Activated naive CD8-positive, alpha-beta T cell (primary cell): ENCODE measurements at regions not wholly inside any gene's neighbourhood (a gene's known extent, or its start where the extent isn't known, plus 50 kb on each side); places are given as distances from the start of the nearest gene placed in this dataset.

Experiments
- H3K27ac Mint-ChIP-seq: one replicate; pipeline ENCODE4 v1.8.0; 2021; ENCODE audit warnings: mixed read lengths
- H3K27me3 Mint-ChIP-seq: one replicate; pipeline ENCODE4 v1.8.0; 2021; ENCODE audit warnings: mixed read lengths
- H3K36me3 Mint-ChIP-seq: one replicate; pipeline ENCODE4 v1.8.0; 2021; ENCODE audit warnings: mixed read lengths
- H3K4me1 Mint-ChIP-seq: one replicate; pipeline ENCODE4 v1.8.0; 2021; ENCODE audit warnings: low read depth, mixed read lengths
- H3K4me3 Mint-ChIP-seq: one replicate; pipeline ENCODE4 v1.8.0; 2021; ENCODE audit warnings: mild to moderate bottlenecking, mixed read lengths
- H3K9me3 Mint-ChIP-seq: one replicate; pipeline ENCODE4 v1.8.0; 2021; ENCODE audit warnings: low read depth, mixed read lengths

GRCh38 chr11:95358511-95359340 lies 127.7 kb upstream of the SESN3 start:
- H3K9me3 Mint-ChIP-seq, result no peaks in the 10 kb centered on the region

GRCh38 chr11:95354304-95354703 lies 123.3 kb upstream of the SESN3 start:
- Mint-ChIP-seq H3K36me3 (peaks cover 3% of the 10 kb centered on the region), H3K27ac (no peak overlapping the region), H3K4me3 (no peak overlapping the region), H3K9me3 (peaks cover 7% of the 10 kb centered on the region), H3K27me3 (no peaks in the 10 kb centered on the region), H3K4me1 (no peaks in the 10 kb centered on the region)

More at GRCh38 chr11:95358511-95359340, 127.7 kb upstream of the SESN3 start:
- Mint-ChIP-seq H3K36me3 (no peaks in the 10 kb centered on the region), H3K4me1 (no peaks in the 10 kb centered on the region), H3K27ac (no peak overlapping the region), H3K4me3 (no peak overlapping the region), H3K27me3 (no peaks in the 10 kb centered on the region)

- H3K36me3 Mint-ChIP-seq, result peaks cover 8% of the 10 kb centered on the region
- no peak overlapping the region for H3K4me3 Mint-ChIP-seq
- no peaks in the 10 kb centered on the region for H3K27me3 Mint-ChIP-seq
- peaks cover 13% of the 10 kb centered on the region for H3K9me3 Mint-ChIP-seq
- no peaks in the 10 kb centered on the region for H3K4me1 Mint-ChIP-seq
- no peak overlapping the region for H3K27ac Mint-ChIP-seq
Measured at GRCh38 chr11:95353706-95354105, 122.7 kb upstream of the SESN3 start.

GRCh38 chr11:95352733-95353346 lies 121.8 kb upstream of the SESN3 start:
- no peak overlapping the region for H3K27ac Mint-ChIP-seq
- no peaks in the 10 kb centered on the region for H3K27me3 Mint-ChIP-seq
- peaks cover 13% of the 10 kb centered on the region for H3K36me3 Mint-ChIP-seq
- no peak overlapping the region for H3K4me3 Mint-ChIP-seq
- H3K9me3 Mint-ChIP-seq, result peaks cover 16% of the 10 kb centered on the region
- no peaks in the 10 kb centered on the region for H3K4me1 Mint-ChIP-seq

- H3K27ac Mint-ChIP-seq, result no peak overlapping the region
- H3K4me3 Mint-ChIP-seq, result no peak overlapping the region
- H3K27me3 Mint-ChIP-seq, result no peaks in the 10 kb centered on the region
- peaks cover 13% of the 10 kb centered on the region for H3K36me3 Mint-ChIP-seq
- H3K9me3 Mint-ChIP-seq, result peaks cover 16% of the 10 kb centered on the region
- H3K4me1 Mint-ChIP-seq, result peaks cover 12% of the 10 kb centered on the region
Measured at GRCh38 chr11:95349345-95349942, 118.4 kb upstream of the SESN3 start.

- peaks cover 16% of the 10 kb centered on the region for H3K9me3 Mint-ChIP-seq
Measured at GRCh38 chr11:95346265-95346664, 115.3 kb upstream of the SESN3 start.

GRCh38 chr11:95345651-95346050 lies 114.6 kb upstream of the SESN3 start:
- Mint-ChIP-seq H3K4me1 (peaks cover 12% of the 10 kb centered on the region), H3K9me3 (peaks cover 16% of the 10 kb centered on the region), H3K4me3 (no peak overlapping the region), H3K27me3 (no peaks in the 10 kb centered on the region), H3K36me3 (peaks cover 15% of the 10 kb centered on the region), H3K27ac (no peak overlapping the region)

More at GRCh38 chr11:95346265-95346664, 115.3 kb upstream of the SESN3 start:
- H3K4me3 Mint-ChIP-seq, result no peak overlapping the region
- H3K36me3 Mint-ChIP-seq, result peaks cover 15% of the 10 kb centered on the region
- no peak overlapping the region for H3K27ac Mint-ChIP-seq
- H3K4me1 Mint-ChIP-seq, result peaks cover 12% of the 10 kb centered on the region
- no peaks in the 10 kb centered on the region for H3K27me3 Mint-ChIP-seq

- H3K27ac Mint-ChIP-seq, result no peak overlapping the region
- peaks cover 15% of the 10 kb centered on the region for H3K36me3 Mint-ChIP-seq
- no peaks in the 10 kb centered on the region for H3K27me3 Mint-ChIP-seq
- peaks cover 12% of the 10 kb centered on the region for H3K4me1 Mint-ChIP-seq
- no peak overlapping the region for H3K4me3 Mint-ChIP-seq
- peaks cover 16% of the 10 kb centered on the region for H3K9me3 Mint-ChIP-seq
Measured at GRCh38 chr11:95344932-95345642, 114.1 kb upstream of the SESN3 start.

- H3K27ac Mint-ChIP-seq, result no peak overlapping the region
- no peak overlapping the region for H3K4me3 Mint-ChIP-seq
- no peaks in the 10 kb centered on the region for H3K9me3 Mint-ChIP-seq
- no peaks in the 10 kb centered on the region for H3K27me3 Mint-ChIP-seq
- H3K36me3 Mint-ChIP-seq, result peaks cover 2% of the 10 kb centered on the region
- peaks cover 18% of the 10 kb centered on the region for H3K4me1 Mint-ChIP-seq
Measured at GRCh38 chr11:95341221-95341620, 110.2 kb upstream of the SESN3 start.

GRCh38 chr11:95339086-95339901 lies 108.3 kb upstream of the SESN3 start:
- Mint-ChIP-seq H3K27ac (no peak overlapping the region), H3K27me3 (no peaks in the 10 kb centered on the region), H3K4me1 (peaks cover 9% of the 10 kb centered on the region), H3K36me3 (peaks cover 2% of the 10 kb centered on the region), H3K9me3 (no peaks in the 10 kb centered on the region), H3K4me3 (no peak overlapping the region)

GRCh38 chr11:95338430-95338991 lies 107.5 kb upstream of the SESN3 start:
- Mint-ChIP-seq H3K27ac (no peak overlapping the region), H3K27me3 (no peaks in the 10 kb centered on the region), H3K4me1 (peaks cover 9% of the 10 kb centered on the region), H3K4me3 (no peak overlapping the region), H3K36me3 (peaks cover 2% of the 10 kb centered on the region), H3K9me3 (no peaks in the 10 kb centered on the region)

GRCh38 chr11:95337972-95338429 lies 107.0 kb upstream of the SESN3 start:
- Mint-ChIP-seq H3K9me3 (no peaks in the 10 kb centered on the region), H3K27ac (no peak overlapping the region), H3K4me1 (peaks cover 9% of the 10 kb centered on the region), H3K27me3 (no peaks in the 10 kb centered on the region), H3K36me3 (peaks cover 2% of the 10 kb centered on the region), H3K4me3 (no peak overlapping the region)

- peaks cover 2% of the 10 kb centered on the region for H3K36me3 Mint-ChIP-seq
- H3K27me3 Mint-ChIP-seq, result no peaks in the 10 kb centered on the region
- H3K27ac Mint-ChIP-seq, result no peak overlapping the region
- peaks cover 9% of the 10 kb centered on the region for H3K4me1 Mint-ChIP-seq
- no peak overlapping the region for H3K4me3 Mint-ChIP-seq
- no peaks in the 10 kb centered on the region for H3K9me3 Mint-ChIP-seq
Measured at GRCh38 chr11:95337175-95337957, 106.4 kb upstream of the SESN3 start.
